H9 (cell line): ENCODE measurements at regions not wholly inside any gene's neighbourhood (a gene's known extent, or its start where the extent isn't known, plus 50 kb on each side); places are given as distances from the start of the nearest gene placed in this dataset.

Source experiments
- DNase-seq: peaks from one replicate; pipeline ENCODE4 v3.0.0-alpha.2; 2017
- H2AFZ ChIP-seq: one replicate; pipeline ENCODE4 v1.6.1; 2013; ENCODE audit warnings: mild to moderate bottlenecking, low read length, control low read depth, moderate library complexity
- H2AK5ac ChIP-seq: 2 replicates; pipeline ENCODE4 v1.6.1; 2013; ENCODE audit warnings: low read length, control low read depth, mixed read lengths; ENCODE audit not compliant: insufficient read length
- H2BK120ac ChIP-seq: one replicate; pipeline ENCODE4 v1.6.1; 2013; ENCODE audit warnings: low read depth, mild to moderate bottlenecking, low read length, control low read depth, inconsistent platforms; ENCODE audit not compliant: poor library complexity, severe bottlenecking
- H2BK12ac ChIP-seq: 2 replicates; pipeline ENCODE4 v1.6.1; 2013; ENCODE audit warnings: low read length, control low read depth, mixed read lengths, low read depth; ENCODE audit not compliant: insufficient read length
- H2BK15ac ChIP-seq: 2 replicates; pipeline ENCODE4 v1.6.1; 2013; ENCODE audit warnings: low read depth, low read length, control low read depth
- H2BK20ac ChIP-seq: one replicate; pipeline ENCODE4 v1.6.1; 2013; ENCODE audit warnings: low read depth, mild to moderate bottlenecking, low read length, control low read depth, inconsistent platforms; ENCODE audit not compliant: poor library complexity, severe bottlenecking
- H2BK5ac ChIP-seq: 2 replicates; pipeline ENCODE4 v1.6.1; 2013; ENCODE audit warnings: low read length, control low read depth, mixed read lengths; ENCODE audit not compliant: insufficient read length
- H3K14ac ChIP-seq: 2 replicates; pipeline ENCODE4 v1.6.1; 2013; ENCODE audit warnings: low read length, control low read depth; ENCODE audit not compliant: insufficient read depth
- H3K18ac ChIP-seq: 2 replicates; pipeline ENCODE4 v1.6.1; 2013; ENCODE audit warnings: low read depth, mild to moderate bottlenecking, mixed read lengths, low read length, control low read depth; ENCODE audit not compliant: insufficient read length
- H3K23ac ChIP-seq: 2 replicates; pipeline ENCODE4 v1.6.1; 2013; ENCODE audit warnings: low read length, control low read depth, mixed read lengths, low read depth; ENCODE audit not compliant: insufficient read length
- H3K23me2 ChIP-seq: 2 replicates; pipeline ENCODE4 v1.6.1; 2013; ENCODE audit warnings: low read depth, mild to moderate bottlenecking, mixed read lengths, low read length, control low read depth; ENCODE audit not compliant: insufficient read length, poor library complexity, severe bottlenecking
- H3K27ac ChIP-seq: 2 replicates; pipeline ENCODE4 v1.5.1; 2013; ENCODE audit warnings: low read length, control low read depth, mixed read lengths, low read depth; ENCODE audit not compliant: insufficient read length
- H3K27me3 ChIP-seq: 2 replicates; pipeline ENCODE4 v1.6.1; 2013; ENCODE audit warnings: low read length, control low read depth, inconsistent platforms; ENCODE audit not compliant: insufficient read depth
- H3K4ac ChIP-seq: 2 replicates; pipeline ENCODE4 v1.6.1; 2013; ENCODE audit warnings: low read depth, mild to moderate bottlenecking, control low read depth, inconsistent platforms, low read length, moderate library complexity
- H3K4me1 ChIP-seq: 2 replicates; pipeline ENCODE4 v1.6.1; 2013; ENCODE audit warnings: low read length, control low read depth, inconsistent platforms; ENCODE audit not compliant: insufficient read depth
- H3K4me2 ChIP-seq: 2 replicates; pipeline ENCODE4 v1.6.1; 2013; ENCODE audit warnings: low read length, control low read depth, mixed read lengths; ENCODE audit not compliant: insufficient read length, insufficient read depth
- H3K56ac ChIP-seq: 2 replicates; pipeline ENCODE4 v1.6.1; 2013; ENCODE audit warnings: low read depth, mild to moderate bottlenecking, mixed read lengths, low read length, control low read depth; ENCODE audit not compliant: insufficient read length
- H3K79me1 ChIP-seq: 2 replicates; pipeline ENCODE4 v1.6.1; 2013; ENCODE audit warnings: low read depth, mild to moderate bottlenecking, moderate library complexity, low read length, control low read depth, inconsistent platforms; ENCODE audit not compliant: insufficient read depth, poor library complexity, severe bottlenecking
- H3K79me2 ChIP-seq: 2 replicates; pipeline ENCODE4 v1.6.1; 2013; ENCODE audit warnings: low read length, control low read depth, inconsistent platforms; ENCODE audit not compliant: insufficient read depth
- H3K9ac ChIP-seq: 2 replicates; pipeline ENCODE4 v1.6.1; 2013; ENCODE audit warnings: low read length, control low read depth, mixed read lengths; ENCODE audit not compliant: insufficient read length; ENCODE audit errors: extremely low read depth
- H3K9me3 ChIP-seq: one replicate; pipeline ENCODE4 v1.6.1; 2013; ENCODE audit warnings: low read depth, low read length, inconsistent platforms; ENCODE audit not compliant: control insufficient read depth
- H3T11ph ChIP-seq: one replicate; pipeline ENCODE4 v1.6.1; 2013; ENCODE audit warnings: mild to moderate bottlenecking, low read length, control low read depth, inconsistent platforms
- H4K20me1 ChIP-seq: one replicate; pipeline ENCODE4 v1.6.1; 2013; ENCODE audit not compliant: control insufficient read depth, insufficient read length, insufficient read depth
- H4K5ac ChIP-seq: 2 replicates; pipeline ENCODE4 v1.6.1; 2013; ENCODE audit warnings: low read depth, mild to moderate bottlenecking, mixed read lengths, low read length, control low read depth; ENCODE audit not compliant: insufficient read length
- H4K8ac ChIP-seq: replicated peaks from 2 replicates; pipeline ENCODE4 v1.6.1; 2013; ENCODE audit warnings: low read length, control low read depth, mixed read lengths, low read depth; ENCODE audit not compliant: insufficient read length
- H4K91ac ChIP-seq: 2 replicates; pipeline ENCODE4 v1.6.1; 2013; ENCODE audit warnings: low read depth, mild to moderate bottlenecking, moderate library complexity, mixed read lengths, low read length, control low read depth; ENCODE audit not compliant: insufficient read length
- H3K27ac Mint-ChIP-seq, 3 experiments: 2 replicates in 2 of 3; 3 replicates in 1 of 3; pipeline ENCODE4 v1.8.0; 2020 to 2021; ENCODE audit warnings: mixed read lengths in 3 of 3, mild to moderate bottlenecking in 1 of 3, moderate library complexity in 1 of 3
- H3K27me3 Mint-ChIP-seq: 2 replicates; pipeline ENCODE4 v1.8.0; 2021; ENCODE audit warnings: low read depth, mild to moderate bottlenecking, moderate library complexity, mixed read lengths
- H3K36me3 Mint-ChIP-seq, 3 experiments: 2 replicates in 2 of 3; 3 replicates in 1 of 3; pipeline ENCODE4 v1.8.0; 2020 to 2021; ENCODE audit warnings: low read depth in 3 of 3, mixed read lengths in 3 of 3; ENCODE audit not compliant: insufficient read depth in 1 of 3
- H3K4me1 Mint-ChIP-seq, 2 experiments: 2 replicates each; pipeline ENCODE4 v1.8.0; 2020; ENCODE audit warnings: mixed read lengths in 2 of 2
- H3K4me3 Mint-ChIP-seq, 2 experiments: 2 replicates in 1 of 2; 3 replicates in 1 of 2; pipeline ENCODE4 v1.8.0; 2020 to 2021; ENCODE audit warnings: mild to moderate bottlenecking in 2 of 2, mixed read lengths in 2 of 2, moderate library complexity in 1 of 2
- H3K9me3 Mint-ChIP-seq, 2 experiments: 2 replicates in 1 of 2; 3 replicates in 1 of 2; pipeline ENCODE4 v1.8.0; 2020; ENCODE audit warnings: mild to moderate bottlenecking in 2 of 2, mixed read lengths in 2 of 2, moderate library complexity in 1 of 2
- CTCF ChIP-seq: fragments of 200-600 bp; sonication (generic); conservative IDR thresholded peaks from 3 replicates; pipeline ENCODE4 v1.8.0; 2021; ENCODE audit warnings: antibody characterized with exemption, mild to moderate bottlenecking
- WGBS: extraction: QIAGEN DNeasy Blood & Tissue Kit; methylation state at CpG from one replicate; pipeline ENCODE4 v1.1.7; 2013; ENCODE audit warnings: missing lambda C conversion rate, low lambda C conversion rate, mixed read lengths; ENCODE audit not compliant: insufficient read length; ENCODE audit errors: extremely low coverage; 5-methylcytosine and 5-hydroxymethylcytosine counted together

GRCh38 chr16:54590836-54591235 is 304.2 kb upstream of the IRX3 start:
- H4K91ac ChIP-seq, result no peak overlapping the region
- H3K27ac ChIP-seq, result no peak overlapping the region
- Mint-ChIP-seq H3K4me3 (peak overlapping the region in 1 of 2 experiments; percentile 1; a peak in 1 of 5 replicates), H3K27me3 (peaks cover 39% of the 10 kb centered on the region), H3K9me3 (no peaks in the 10 kb centered on the region; a peak in 2 of 5 replicates), H3K4me1 (peaks cover 90 to 94% of the 10 kb centered on the region in 2 experiments), H3K36me3 (no peaks in the 10 kb centered on the region), H3K27ac (peak overlapping the region in 1 of 3 experiments; percentile 97; a peak in 3 of 7 replicates)
- H3K79me1 ChIP-seq, result no peaks in the 10 kb centered on the region
- H3K23me2 ChIP-seq, result no peaks in the 10 kb centered on the region
- H3K27me3 ChIP-seq, result no peaks in the 10 kb centered on the region; the same call in 1 of the 2 replicates
- H3K4me1 ChIP-seq, result no peaks in the 10 kb centered on the region; the same call in 1 of the 2 replicates
- no peak overlapping the region for H3K23ac ChIP-seq
- H2BK12ac ChIP-seq, result no peak overlapping the region
- H2BK15ac ChIP-seq, result no peak overlapping the region
- H3K18ac ChIP-seq, result no peak overlapping the region
- H2BK120ac ChIP-seq, result no peak overlapping the region
- no peak overlapping the region for H3K9ac ChIP-seq
- no peak overlapping the region for H3K14ac ChIP-seq
- no peak for TF ChIP-seq CTCF
- no peak for DNase-seq
- H2BK20ac ChIP-seq, result no peak overlapping the region
- H4K20me1 ChIP-seq, result no peaks in the 10 kb centered on the region
- H2AK5ac ChIP-seq, result no peak overlapping the region
- no peak overlapping the region for H3K56ac ChIP-seq
- no peak overlapping the region for H2BK5ac ChIP-seq
- H3K4ac ChIP-seq, result no peak overlapping the region
- no peak overlapping the region for H3T11ph ChIP-seq
- H4K8ac ChIP-seq, result no peak overlapping the region
- no peak overlapping the region for H4K5ac ChIP-seq
- no peaks in the 10 kb centered on the region for H3K9me3 ChIP-seq
- no CpG with 5 or more reads among the region's 4 CpGs for WGBS
- no peak overlapping the region for H2AFZ ChIP-seq
- H3K4me2 ChIP-seq, result no peak overlapping the region
- H3K79me2 ChIP-seq, result no peaks in the 10 kb centered on the region
